GM13976 (cell line): ENCODE measurements at regions not wholly inside any gene's neighbourhood (a gene's known extent, or its start where the extent isn't known, plus 50 kb on each side); places are given as distances from the start of the nearest gene placed in this dataset.

ENCODE experiments used
- DNase-seq: peaks from one replicate; pipeline ENCODE4 v3.0.0; 2012; ENCODE audit warnings: low spot score
- CTCF ChIP-seq: IDR thresholded peaks from 2 replicates; pipeline ENCODE4 v1.5.1; 2012; ENCODE audit warnings: borderline replicate concordance, mild to moderate bottlenecking; ENCODE audit not compliant: insufficient read depth; ENCODE audit errors: extremely low read depth, missing control alignments, control extremely low read depth
- in situ Hi-C: fragments of 300-500 bp; cut with MboI; formaldehyde crosslinking; loops from one replicate; pipeline ENCODE4 v1.12.0; 2022; ENCODE audit warnings: low sequenced_read_pairs, mixed read lengths, inconsistent platforms; ENCODE audit not compliant: unreplicated experiment

DNA sequence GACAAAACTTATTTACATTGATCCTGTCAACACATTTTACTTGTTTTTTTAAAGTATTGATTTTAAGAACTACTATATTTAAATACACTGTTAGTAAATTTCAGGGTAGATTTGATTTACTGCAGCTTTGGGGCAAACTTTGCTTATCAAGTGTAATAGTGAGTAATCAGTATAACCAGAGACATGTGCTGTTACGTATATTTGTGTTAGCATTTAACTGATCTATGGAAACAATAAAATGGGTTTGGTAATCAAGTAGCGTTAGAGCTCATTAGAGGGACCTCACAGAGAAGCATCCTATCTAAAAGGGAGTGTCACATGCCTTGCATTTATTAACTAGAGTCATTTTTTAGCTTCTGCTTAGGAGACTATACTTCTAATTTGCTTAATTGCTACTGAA, 131.5 kb upstream of the ALCAM start:
- DNase-seq: no peak
- in situ Hi-C loops: no loop called here
- TF ChIP-seq CTCF: no peak

GRCh38 chr3:105235785-105236184, 130.9 kb upstream of the ALCAM start:
- in situ Hi-C loops: no loop called here
- no peak for DNase-seq
- TF ChIP-seq CTCF: no peak

DNA sequence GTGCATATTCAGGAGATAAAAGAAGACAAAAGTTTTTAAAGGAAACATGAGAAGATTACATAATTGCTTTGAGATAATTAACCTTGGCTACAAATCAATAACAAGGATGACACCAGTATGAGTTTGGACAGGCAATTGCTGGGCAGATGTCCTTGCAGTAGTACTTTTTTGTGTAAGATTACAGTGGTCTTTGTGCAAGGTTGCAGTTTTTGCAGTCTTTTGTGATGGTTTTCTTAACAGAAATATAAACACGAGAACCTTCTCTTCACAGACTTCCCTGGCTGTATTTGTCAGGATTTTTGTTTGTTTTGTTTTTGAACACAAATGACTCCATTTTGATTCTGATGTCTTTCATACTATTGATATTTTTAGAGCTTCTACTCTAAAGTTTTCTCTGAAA, 128.3 kb upstream of the ALCAM start:
- TF ChIP-seq CTCF: no peak
- in situ Hi-C loops: no loop called here
- DNase-seq: no peak

- no peak for TF ChIP-seq CTCF
- in situ Hi-C loops: no loop called here
- DNase-seq: no peak
Observed at GRCh38 chr3:105243076-105243475, 123.6 kb upstream of the ALCAM start.

- in situ Hi-C loops: no loop called here
- no peak for TF ChIP-seq CTCF
- DNase-seq: no peak
Observed at GRCh38 chr3:105246536-105246935, 120.2 kb upstream of the ALCAM start.

DNA sequence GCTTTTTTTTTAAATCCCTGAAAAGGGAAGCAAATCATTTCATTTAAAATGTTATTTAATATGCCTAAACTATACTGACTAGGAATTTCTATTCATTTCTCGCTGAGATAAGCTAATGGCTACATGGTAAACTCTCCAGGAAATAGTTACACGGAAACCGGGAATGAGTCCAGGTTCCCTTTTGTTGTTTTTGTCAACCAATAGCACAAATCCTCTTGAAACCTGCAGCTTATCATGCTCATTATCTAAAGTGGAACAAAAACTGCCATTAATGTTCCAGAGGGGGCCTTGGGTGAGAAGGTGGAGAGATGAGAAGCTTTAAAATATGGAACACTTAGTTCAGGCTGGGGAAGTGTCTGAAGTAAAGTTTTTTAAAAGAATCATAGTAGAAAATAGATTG, 113.5 kb upstream of the ALCAM start:
- no peak for DNase-seq
- TF ChIP-seq CTCF: no peak
- in situ Hi-C loops: no loop called here

DNA sequence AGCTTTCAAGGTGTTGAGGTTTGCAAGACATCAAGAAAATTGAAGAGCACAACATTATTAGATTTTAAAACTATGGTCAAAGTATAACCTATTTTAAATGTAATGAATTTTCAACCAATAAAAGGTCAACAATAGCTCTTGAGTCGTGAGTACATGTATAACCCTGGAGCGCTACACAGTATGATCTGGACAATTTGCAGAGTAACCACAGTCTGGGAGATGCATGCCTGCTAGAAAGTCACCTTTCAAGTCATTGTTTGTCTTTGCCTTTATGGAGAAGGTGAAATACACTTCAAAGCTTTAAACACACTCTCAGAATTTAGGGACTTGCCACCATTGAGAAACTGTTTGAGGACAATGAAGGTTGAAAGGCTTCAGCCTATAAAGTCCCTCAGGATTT, 112.6 kb upstream of the ALCAM start:
- no peak for DNase-seq
- no peak for TF ChIP-seq CTCF
- in situ Hi-C loops: no loop called here
